H1 (cell line): ENCODE measurements at regions not wholly inside any gene's neighbourhood (a gene's known extent, or its start where the extent isn't known, plus 50 kb on each side); places are given as distances from the start of the nearest gene placed in this dataset.

ENCODE experiments used
- CTCF ChIA-PET: fragments of 300-600 bp; sonication (Branson Sonifier 250); formaldehyde crosslinking; loops from one replicate; lab custom pipeline; 2021; ENCODE audit not compliant: partially characterized antibody; lab: Charles Lee
- POLR2A ChIA-PET: fragments of 300-600 bp; sonication (Branson Sonifier 250); formaldehyde crosslinking; loops from one replicate; lab custom pipeline; 2021; ENCODE audit warnings: inconsistent platforms; ENCODE audit not compliant: partially characterized antibody; lab: Charles Lee
- DNase-seq, 2 experiments: peaks; one replicate each; pipeline versions ENCODE4 v3.0.0 to v3.0.0-alpha.2; 2010 to 2022; ENCODE audit warnings: low spot score in 2 of 2, low read depth in 1 of 2, mixed read lengths in 1 of 2
- FAIRE-seq: peaks from 2 replicates; lab custom pipeline; 2011; peaks lifted over from hg19 to GRCh38; lab: Jason Lieb, UNC
- H2AFZ ChIP-seq: 2 replicates; pipeline ENCODE4 v1.8.1; 2012; ENCODE audit warnings: low read length, inconsistent platforms
- H2AK5ac ChIP-seq: 2 replicates; pipeline ENCODE4 v1.6.1; 2013; ENCODE audit warnings: low read depth, low read length
- H2BK120ac ChIP-seq: replicated peaks from 2 replicates; pipeline ENCODE3; 2013; ENCODE audit warnings: low read depth, low read length, inconsistent platforms
- H2BK12ac ChIP-seq: 2 replicates; pipeline ENCODE4 v1.6.1; 2013; ENCODE audit warnings: low read depth, low read length
- H2BK15ac ChIP-seq: 2 replicates; pipeline ENCODE4 v1.6.1; 2013; ENCODE audit warnings: low read length
- H2BK20ac ChIP-seq: 2 replicates; pipeline ENCODE4 v1.6.1; 2013; ENCODE audit warnings: low read length
- H2BK5ac ChIP-seq: 2 replicates; pipeline ENCODE4 v1.6.1; 2013; ENCODE audit warnings: low read depth, low read length
- H3K14ac ChIP-seq: 2 replicates; pipeline ENCODE4 v1.6.1; 2013; ENCODE audit warnings: inconsistent platforms; ENCODE audit not compliant: insufficient read length
- H3K18ac ChIP-seq: 2 replicates; pipeline ENCODE4 v1.6.1; 2013; ENCODE audit warnings: low read length; ENCODE audit errors: extremely low read depth
- H3K23ac ChIP-seq: 2 replicates; pipeline ENCODE4 v1.6.1; 2013; ENCODE audit warnings: inconsistent platforms; ENCODE audit not compliant: insufficient read length
- H3K23me2 ChIP-seq: 2 replicates; pipeline ENCODE4 v1.6.1; 2013; ENCODE audit warnings: low read depth, low read length
- H3K27ac ChIP-seq: 2 replicates; pipeline ENCODE4 v1.6.1; 2011; ENCODE audit warnings: low read depth, low read length, inconsistent platforms
- H3K27me3 ChIP-seq, 4 experiments: replicated peaks in 1 of 4; 1 replicate in 1 of 4; 2 replicates in 3 of 4; pipeline versions ENCODE4 v1.6.1 to v1.8.1; 2011 to 2013; ENCODE audit warnings: low read length in 3 of 4, mild to moderate bottlenecking in 3 of 4, inconsistent platforms in 2 of 4, mixed read lengths in 2 of 4, moderate library complexity in 1 of 4; ENCODE audit not compliant: control insufficient read depth in 3 of 4, insufficient read depth in 3 of 4; ENCODE audit errors: extremely low read depth in 1 of 4
- H3K36me3 ChIP-seq, 4 experiments: 2 replicates each; pipeline versions ENCODE4 v1.6.1 to v1.8.1; 2011 to 2013; ENCODE audit warnings: mild to moderate bottlenecking in 4 of 4, low read length in 3 of 4, moderate library complexity in 2 of 4, control low read depth in 1 of 4, inconsistent platforms in 1 of 4; ENCODE audit not compliant: insufficient read depth in 4 of 4, control insufficient read depth in 2 of 4
- H3K4ac ChIP-seq: replicated peaks from 2 replicates; pipeline ENCODE3; 2013; ENCODE audit warnings: low read length, low read depth, mixed read lengths, inconsistent platforms; ENCODE audit not compliant: insufficient read length
- H3K4me1 ChIP-seq, 4 experiments: replicated peaks in 1 of 4; 1 replicate in 1 of 4; 2 replicates in 3 of 4; pipeline versions ENCODE4 v1.6.1 to v1.8.1; 2011 to 2013; ENCODE audit warnings: low read length in 3 of 4, inconsistent platforms in 2 of 4, mixed read lengths in 1 of 4; ENCODE audit not compliant: insufficient read depth in 4 of 4, control insufficient read depth in 3 of 4
- H3K4me2 ChIP-seq, 2 experiments: 2 replicates each; pipeline versions ENCODE4 v1.6.1 to v1.8.1; 2011 to 2013; ENCODE audit warnings: low read depth in 2 of 2, low read length in 2 of 2, control low read depth in 1 of 2, inconsistent platforms in 1 of 2, mild to moderate bottlenecking in 1 of 2; ENCODE audit not compliant: insufficient read depth in 1 of 2
- H3K4me3 ChIP-seq, 4 experiments: fragments of 200-600, 300-600 bp in 1 of 4; sonication (generic), shearing (Covaris generic), sonication (Bioruptor Twin) in 1 of 4; 2 replicates each; pipeline versions ENCODE4 v1.5.1 to v1.8.1; 2011 to 2016; ENCODE audit warnings: low read length in 4 of 4, low read depth in 3 of 4, control low read depth in 2 of 4, inconsistent platforms in 2 of 4, mild to moderate bottlenecking in 2 of 4, mixed read lengths in 1 of 4, moderate library complexity in 1 of 4; ENCODE audit not compliant: insufficient read depth in 2 of 4; ENCODE audit errors: extremely low read depth in 1 of 4
- H3K56ac ChIP-seq: replicated peaks from 2 replicates; pipeline ENCODE3; 2013; ENCODE audit warnings: low read depth, mild to moderate bottlenecking, mixed read lengths, low read length, inconsistent platforms; ENCODE audit not compliant: insufficient read length
- H3K79me1 ChIP-seq: 2 replicates; pipeline ENCODE4 v1.6.1; 2013; ENCODE audit warnings: low read depth, low read length, control low read depth
- H3K79me2 ChIP-seq, 2 experiments: 2 replicates each; pipeline versions ENCODE4 v1.6.1 to v1.8.1; 2012 to 2013; ENCODE audit warnings: low read length in 2 of 2, mild to moderate bottlenecking in 2 of 2, inconsistent platforms in 1 of 2; ENCODE audit not compliant: insufficient read depth in 2 of 2, control insufficient read depth in 1 of 2
- H3K9ac ChIP-seq, 4 experiments: replicated peaks in 1 of 4; 1 replicate in 1 of 4; 2 replicates in 3 of 4; pipeline versions ENCODE4 v1.6.1 to v1.8.1; 2011 to 2013; ENCODE audit warnings: low read depth in 3 of 4, low read length in 3 of 4, control low read depth in 2 of 4, mild to moderate bottlenecking in 2 of 4, moderate library complexity in 2 of 4, inconsistent platforms in 1 of 4; ENCODE audit errors: extremely low read depth in 1 of 4
- H3K9me3 ChIP-seq, 2 experiments: 2 replicates each; pipeline versions ENCODE4 v1.6.1 to v1.8.1; 2012 to 2013; ENCODE audit warnings: mild to moderate bottlenecking in 2 of 2, moderate library complexity in 2 of 2, control low read depth in 1 of 2, inconsistent platforms in 1 of 2, low read depth in 1 of 2, low read length in 1 of 2, mixed read lengths in 1 of 2; ENCODE audit not compliant: insufficient read depth in 2 of 2
- H4K20me1 ChIP-seq, 2 experiments: replicated peaks in 1 of 2; 2 replicates each; pipeline versions ENCODE3 to v1.8.1; 2011 to 2013; ENCODE audit warnings: inconsistent platforms in 2 of 2, low read length in 2 of 2, mild to moderate bottlenecking in 1 of 2; ENCODE audit not compliant: insufficient read depth in 2 of 2, control insufficient read depth in 1 of 2
- H4K5ac ChIP-seq: 2 replicates; pipeline ENCODE4 v1.6.1; 2013; ENCODE audit warnings: low read length, low read depth, mixed read lengths, inconsistent platforms; ENCODE audit not compliant: insufficient read length
- H4K8ac ChIP-seq: 2 replicates; pipeline ENCODE4 v1.8.0; 2013; ENCODE audit warnings: mild to moderate bottlenecking, moderate library complexity, low read length, inconsistent platforms; ENCODE audit not compliant: insufficient read depth; ENCODE audit errors: extremely low read depth
- H4K91ac ChIP-seq: replicated peaks from 2 replicates; pipeline ENCODE3; 2013; ENCODE audit warnings: low read length, mixed read lengths, inconsistent platforms; ENCODE audit not compliant: insufficient read length
- KDM1A ChIP-seq: fragments of 200-600, 300-600 bp; sonication (generic); IDR thresholded peaks from 2 replicates; pipeline ENCODE4 v1.7.1; 2016; ENCODE audit warnings: mild to moderate bottlenecking, low read length, borderline replicate concordance
- KDM4A ChIP-seq: IDR thresholded peaks from one replicate; pipeline ENCODE4 v1.7.1; 2012; ENCODE audit warnings: low read depth, mild to moderate bottlenecking, moderate library complexity, low read length, inconsistent platforms; ENCODE audit not compliant: severe bottlenecking
- POLR2A ChIP-seq, 2 experiments: IDR thresholded peaks; 1 replicate in 1 of 2; 2 replicates in 1 of 2; pipeline ENCODE4 v1.6.1; 2011; ENCODE audit warnings: low read depth in 2 of 2, low read length in 2 of 2, mild to moderate bottlenecking in 2 of 2; ENCODE audit errors: control extremely low read depth in 1 of 2
- POLR2AphosphoS5 ChIP-seq: IDR thresholded peaks from 2 replicates; pipeline ENCODE4 v1.6.1; 2011; ENCODE audit warnings: low read depth, low read length
- RNF2 ChIP-seq: fragments of 200-900, 300-1000 bp; sonication (generic); IDR thresholded peaks from 2 replicates; pipeline ENCODE4 v1.7.1; 2016; ENCODE audit warnings: borderline replicate concordance, low read depth, mild to moderate bottlenecking, antibody characterized with exemption, low read length; ENCODE audit not compliant: poor library complexity, severe bottlenecking; ENCODE audit errors: missing control alignments
- TAF7 ChIP-seq: optimal IDR thresholded peaks from 2 replicates; pipeline ENCODE3; 2011; ENCODE audit warnings: low read depth, mild to moderate bottlenecking, inconsistent platforms, low read length, moderate library complexity, borderline replicate concordance
- whole genome bisulfite sequencing, 2 experiments: shearing (Covaris generic) in 1 of 2; methylation state at CpG; one replicate each; pipeline versions ENCODE4 v1.1.6 to v1.1.7; 2013 to 2015; ENCODE audit warnings: low lambda C conversion rate in 2 of 2, mixed read lengths in 2 of 2, inconsistent platforms in 1 of 2, low coverage in 1 of 2, missing lambda C conversion rate in 1 of 2; ENCODE audit not compliant: insufficient replicate concordance in 2 of 2, insufficient coverage in 1 of 2, insufficient read length in 1 of 2; ENCODE audit errors: extremely low coverage in 1 of 2, missing lambda C conversion rate in 1 of 2; 5-methylcytosine and 5-hydroxymethylcytosine counted together

DNA sequence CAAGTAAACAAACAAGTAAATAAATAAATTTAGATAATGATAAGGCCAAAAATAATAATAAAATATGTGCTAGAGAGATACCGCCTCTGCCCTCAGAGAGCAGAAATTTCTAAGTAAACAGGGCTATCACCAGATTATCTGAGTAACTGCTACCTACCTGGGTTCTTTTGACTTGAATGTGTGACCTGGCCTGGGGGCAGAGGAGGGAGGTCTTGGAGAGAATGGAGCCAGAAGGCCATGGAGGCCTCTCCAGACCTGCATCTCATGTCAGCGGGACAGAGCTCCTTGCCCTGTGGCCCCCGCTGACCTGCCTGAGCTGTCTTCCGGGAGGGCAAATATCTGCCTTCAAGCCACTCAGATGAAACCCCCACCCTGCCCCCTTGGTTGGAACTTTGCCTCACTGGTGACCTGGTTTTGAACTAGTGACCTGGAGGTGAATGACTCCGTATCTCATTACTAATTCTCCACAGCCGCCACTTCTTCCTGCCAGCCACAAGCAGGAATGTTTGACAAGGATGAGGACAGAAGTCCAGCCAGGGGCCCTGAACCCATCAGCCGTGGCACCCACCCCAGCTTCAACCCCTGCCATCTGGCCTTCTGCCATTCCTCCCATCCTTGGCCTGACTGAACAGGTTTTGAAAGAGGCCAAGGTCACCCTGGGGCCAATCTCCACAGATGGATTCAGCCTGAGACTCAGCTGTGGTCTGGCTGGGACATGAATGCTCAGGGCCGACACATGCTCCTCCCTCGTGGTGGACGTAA lies 86.8 kb upstream of the PARP11 start:
- 96% methylated on average over 10 of the region's 10 CpGs; no CpG with 5 or more reads in 1 of the 2 experiments for WGBS, 2 experiments
- Histone ChIP-seq H4K8ac (no peak overlapping the region), H3K23me2 (no peaks in the 10 kb centered on the region), H3K56ac (no peak overlapping the region), H3K9me3 (no peaks in the 10 kb centered on the region), H3K4me2 (no peak overlapping the region), H3K9ac (no peak overlapping the region), H3K4me3 (no peak overlapping the region), H3K23ac (no peak overlapping the region), H2BK5ac (no peak overlapping the region), H3K14ac (no peak overlapping the region), H3K36me3 (no peaks in the 10 kb centered on the region), H2AFZ (no peak overlapping the region), H2AK5ac (no peak overlapping the region), H2BK15ac (no peak overlapping the region), H3K27me3 (no peaks in the 10 kb centered on the region), H2BK120ac (no peak overlapping the region), H4K20me1 (no peaks in the 10 kb centered on the region), H4K91ac (no peak overlapping the region), H2BK12ac (no peak overlapping the region), H3K27ac (no peak overlapping the region), H2BK20ac (no peak overlapping the region), H3K79me1 (no peaks in the 10 kb centered on the region), H3K18ac (no peak overlapping the region), H3K4ac (no peak overlapping the region), H3K79me2 (no peaks in the 10 kb centered on the region), H4K5ac (no peak overlapping the region), H3K4me1 (peaks cover 0 to 2% (median 0%) of the 10 kb centered on the region in 4 experiments; a peak in 2 of 7 replicates)
- POLR2A ChIA-PET = interaction anchor here (1.3 kb wide), 1 partner anchor 10 kb away, joined by 3 read pairs; no protein-coding TSS in a partner anchor
- DNase-seq (no peak), FAIRE-seq (no peak)
- TF ChIP-seq POLR2A (IDR thresholded peaks at IDR 0.05; ENCODE audit: control extremely low read depth in 1 of 2, low read depth in 2 of 2, low read length in 2 of 2) (no peak), RNF2 (no peak), POLR2AphosphoS5 (no peak), TAF7 (no peak), KDM4A (no peak), KDM1A (no peak)
- CTCF ChIA-PET = interaction anchor here (5.8 to 6.2 kb wide), 2 partner anchors 75 to 78 kb away, joined by 54 to 59 read pairs; no protein-coding TSS in a partner anchor
